NCI-H1436 treated with DMSO at 0.1 percent for 48 hours (cell line): ENCODE measurements at regions not wholly inside any gene's neighbourhood (a gene's known extent, or its start where the extent isn't known, plus 50 kb on each side); places are given as distances from the start of the nearest gene placed in this dataset.
"Not testable (repeated sequence)": the region's sequence is repeated elsewhere in the genome, so short reads cannot be mapped to it uniquely, and the experiment has no call there.

ENCODE experiments used
- DNase-seq: peaks from one replicate; lab custom pipeline; 2025; lab: John Stamatoyannopoulos, UW

DNA sequence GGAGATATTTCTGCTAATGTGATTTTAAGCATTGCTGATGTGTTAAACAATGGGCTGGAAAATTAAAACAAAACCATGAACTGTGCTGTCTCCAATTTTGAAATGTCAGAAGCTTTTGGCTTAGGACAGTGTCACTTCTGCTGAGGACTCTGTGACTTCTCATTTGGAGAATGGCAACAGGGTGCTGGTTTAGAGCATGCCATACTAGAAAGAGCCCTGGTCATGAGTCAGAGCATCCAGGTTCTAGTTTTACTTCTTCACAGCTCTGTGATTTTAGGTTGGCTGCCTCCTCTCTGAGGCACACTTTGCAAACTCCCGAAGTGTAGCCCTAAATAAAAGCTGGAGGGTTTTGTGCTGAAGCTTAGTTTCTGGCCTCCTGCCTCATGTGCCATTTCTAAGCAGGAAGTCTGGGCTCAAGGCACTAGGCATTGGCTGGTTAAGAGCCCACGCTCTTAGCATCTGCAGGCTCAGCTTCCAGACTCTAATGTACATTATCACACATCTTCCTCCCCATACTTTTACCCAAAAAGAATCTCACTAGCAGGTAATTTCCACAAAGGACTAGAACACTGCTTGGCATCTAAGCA lies 193.8 kb downstream of the CNTN3 start:
- no peak for DNase-seq

DNA sequence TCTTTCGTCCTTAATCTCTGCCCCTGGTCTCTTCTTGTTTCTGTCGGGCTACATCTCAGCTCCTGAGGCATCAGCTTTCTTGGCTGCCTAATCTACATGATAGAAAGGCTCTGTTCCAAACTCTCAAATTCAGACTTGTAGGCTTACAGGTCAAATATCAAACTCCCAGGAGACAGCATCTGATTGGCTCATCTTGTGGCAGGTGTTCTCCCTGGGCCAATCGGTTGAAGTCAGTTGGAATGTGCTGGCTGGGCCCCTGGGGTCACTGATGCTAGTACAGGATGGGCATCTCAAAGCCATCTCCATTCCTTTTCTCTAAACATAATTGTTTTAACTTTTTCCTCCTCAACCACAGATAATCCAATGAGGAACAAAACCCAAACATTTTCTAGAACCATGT lies 198.7 kb downstream of the CNTN3 start:
- no peak for DNase-seq

DNA sequence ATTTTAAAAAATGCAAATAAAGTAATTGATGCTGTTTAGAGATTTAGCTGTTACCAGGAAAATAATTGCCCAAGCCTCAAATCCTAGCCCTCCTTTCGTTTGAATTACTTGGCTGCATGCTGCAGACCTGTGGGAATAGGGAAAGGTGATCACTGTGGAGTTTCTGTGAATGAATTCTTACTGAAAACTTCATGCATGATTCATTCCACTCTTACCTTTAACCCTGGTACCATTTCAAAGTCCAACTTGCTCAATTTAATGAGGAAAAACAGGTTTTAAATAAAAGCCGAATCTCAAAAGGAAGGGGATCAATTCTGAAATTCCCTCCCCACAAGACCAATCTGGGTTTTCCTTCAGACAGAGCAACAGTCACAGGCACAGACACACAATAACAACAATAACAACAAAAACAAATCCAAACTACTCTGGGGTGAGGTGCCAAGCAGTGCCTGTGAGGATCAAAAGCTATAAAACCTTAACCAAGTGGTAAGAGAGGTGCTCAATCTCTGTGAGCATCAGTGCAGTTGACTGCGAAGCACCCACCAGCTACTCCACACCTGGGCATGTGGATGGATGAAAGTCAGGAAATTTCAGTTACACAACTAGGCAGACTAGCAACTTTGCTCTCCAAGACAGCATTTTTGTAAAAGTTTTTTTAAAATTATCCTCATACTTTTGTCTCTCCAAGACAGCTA lies 200.8 kb downstream of the CNTN3 start:
- DNase-seq = no peak

DNA sequence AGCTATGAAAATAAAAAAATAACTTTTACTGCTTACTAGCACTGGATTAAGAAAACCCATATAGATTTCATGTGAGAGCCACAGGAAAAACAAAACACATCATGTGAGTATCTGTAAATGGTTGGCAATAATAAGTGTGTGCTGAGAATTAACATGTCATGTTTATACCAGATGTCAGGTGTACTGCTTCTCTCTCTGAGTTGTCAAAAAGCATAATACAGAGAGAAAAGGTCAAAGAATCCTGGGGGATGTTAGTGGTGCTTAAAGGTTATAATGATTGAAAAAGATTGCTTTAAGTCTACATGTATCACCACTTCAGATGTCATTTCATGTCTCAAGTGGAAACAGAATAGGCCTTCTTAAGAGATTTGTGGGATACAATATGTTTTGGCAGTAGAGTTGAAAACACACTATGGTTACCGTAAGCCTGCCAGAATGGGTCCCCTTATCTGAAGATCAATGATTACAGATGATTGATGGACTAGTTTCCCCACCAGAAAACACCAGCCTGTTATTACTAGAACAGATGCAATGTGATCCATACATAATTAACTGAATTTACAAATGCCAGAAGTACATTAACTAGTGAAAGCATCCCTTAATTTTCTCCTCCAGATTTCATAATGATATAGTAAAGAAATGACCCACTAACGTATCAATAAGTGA lies 204.1 kb downstream of the CNTN3 start:
- no peak for DNase-seq

DNA sequence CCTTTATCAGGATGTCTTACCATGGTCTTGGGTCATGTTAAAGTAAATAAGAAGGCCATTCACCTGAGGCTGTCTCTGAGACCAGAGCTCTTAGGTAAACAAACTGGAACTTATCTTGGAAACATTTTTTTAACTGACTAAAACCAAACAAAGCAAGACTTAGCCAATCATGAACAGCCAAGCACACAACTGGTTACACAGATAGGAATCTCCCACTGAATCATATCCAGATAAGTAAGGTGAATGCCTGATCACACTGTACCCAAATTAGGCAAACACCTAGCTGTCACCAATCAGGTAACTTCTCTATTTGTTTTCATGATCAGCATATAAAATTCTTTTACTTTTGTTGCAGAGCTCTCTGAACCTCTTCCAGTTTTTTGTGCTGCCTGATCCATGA lies 205.4 kb downstream of the CNTN3 start:
- no peak for DNase-seq

DNA sequence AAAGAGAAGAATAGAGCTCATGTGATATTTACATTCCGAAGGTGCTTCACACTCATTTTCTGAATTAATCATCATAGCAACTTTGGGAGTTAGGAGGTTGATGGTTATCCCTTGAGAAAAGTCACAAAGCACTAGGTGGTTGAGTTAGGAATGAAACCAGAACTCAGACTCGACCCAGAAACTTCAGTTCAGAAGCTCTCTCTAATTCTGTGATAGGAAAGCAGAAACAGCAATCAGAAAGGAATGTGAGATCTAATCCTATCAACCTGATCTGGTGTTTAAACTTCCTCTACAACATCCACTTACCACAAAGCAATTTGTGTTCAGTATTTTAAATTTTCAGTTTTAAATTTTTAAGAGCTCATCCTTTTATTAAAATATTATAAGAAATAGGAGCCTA lies 211.2 kb downstream of the CNTN3 start:
- no peak for DNase-seq

DNA sequence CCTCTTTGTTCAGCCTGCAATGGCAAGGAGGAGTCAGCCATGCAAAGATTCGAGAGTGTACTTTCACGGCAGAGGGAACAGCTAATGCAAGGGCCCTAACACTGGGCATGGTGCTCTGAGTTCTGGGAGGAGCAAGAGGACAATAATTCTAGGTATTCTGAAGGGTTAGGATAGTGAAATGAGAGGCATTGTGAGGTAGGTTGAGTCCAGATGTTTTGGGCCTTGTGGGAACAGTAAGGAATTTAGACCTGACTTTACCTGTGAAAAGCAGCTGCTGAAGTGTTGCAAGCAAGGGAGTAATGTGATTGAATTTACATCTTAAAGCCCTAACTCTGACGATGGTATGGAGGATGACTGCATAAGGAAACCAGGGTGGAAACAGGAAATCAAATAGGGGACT lies 211.6 kb downstream of the CNTN3 start:
- DNase-seq = no peak

DNA sequence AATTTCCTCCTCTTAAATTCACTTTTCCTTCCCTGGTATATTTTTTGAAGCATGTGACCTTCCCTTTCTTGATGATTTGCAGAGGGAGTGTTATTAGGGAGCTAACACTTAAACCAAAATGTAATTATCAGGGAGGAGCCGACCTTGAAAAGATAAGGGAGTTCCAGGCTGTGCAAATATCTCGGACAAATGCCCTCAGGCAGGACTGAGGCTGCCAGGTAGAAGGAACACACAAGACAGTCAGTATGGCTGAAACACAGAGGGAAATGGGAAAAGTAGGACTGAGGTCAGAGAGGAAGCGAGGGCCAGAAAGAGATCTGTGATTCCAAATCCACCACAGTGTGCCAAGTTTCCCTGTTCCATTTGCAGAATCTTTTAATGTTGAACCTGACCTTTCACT lies 221.0 kb downstream of the CNTN3 start:
- DNase-seq = no peak

DNA sequence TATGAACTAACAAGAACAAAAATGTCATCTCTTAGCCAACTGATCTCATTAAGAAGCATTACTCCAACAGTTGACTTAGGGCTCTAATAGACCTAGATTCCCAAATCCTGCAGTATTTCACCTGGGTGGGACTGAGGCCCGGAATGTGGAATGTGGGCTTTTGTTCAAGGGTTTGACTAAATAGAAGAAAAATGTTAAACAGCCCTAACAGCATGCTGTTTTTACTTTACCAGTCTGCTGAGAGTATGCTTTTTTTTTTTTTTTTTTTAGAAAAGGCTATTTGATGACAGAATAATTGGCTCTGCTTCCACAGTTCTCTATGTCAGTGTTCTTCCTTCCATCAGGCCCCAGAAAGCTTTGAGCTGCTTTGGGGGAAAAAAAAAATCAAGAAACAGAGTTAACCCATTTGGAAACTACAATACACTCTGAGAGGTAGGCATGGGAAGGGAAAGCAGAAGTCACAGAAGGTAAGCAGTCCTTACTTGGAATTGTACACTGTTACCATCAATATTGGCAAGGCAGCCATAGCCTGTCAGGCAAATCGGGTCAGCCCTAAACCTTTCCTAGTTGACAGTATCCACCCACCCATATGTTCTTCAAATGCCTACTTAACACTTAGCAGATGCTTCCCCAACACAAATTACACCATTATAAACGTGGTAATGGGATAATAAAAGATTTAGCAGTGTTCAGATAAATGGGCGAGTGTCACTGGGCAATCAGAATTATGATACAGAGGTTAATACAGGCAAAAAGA lies 224.2 kb downstream of the CNTN3 start:
- DNase-seq = no peak

DNA sequence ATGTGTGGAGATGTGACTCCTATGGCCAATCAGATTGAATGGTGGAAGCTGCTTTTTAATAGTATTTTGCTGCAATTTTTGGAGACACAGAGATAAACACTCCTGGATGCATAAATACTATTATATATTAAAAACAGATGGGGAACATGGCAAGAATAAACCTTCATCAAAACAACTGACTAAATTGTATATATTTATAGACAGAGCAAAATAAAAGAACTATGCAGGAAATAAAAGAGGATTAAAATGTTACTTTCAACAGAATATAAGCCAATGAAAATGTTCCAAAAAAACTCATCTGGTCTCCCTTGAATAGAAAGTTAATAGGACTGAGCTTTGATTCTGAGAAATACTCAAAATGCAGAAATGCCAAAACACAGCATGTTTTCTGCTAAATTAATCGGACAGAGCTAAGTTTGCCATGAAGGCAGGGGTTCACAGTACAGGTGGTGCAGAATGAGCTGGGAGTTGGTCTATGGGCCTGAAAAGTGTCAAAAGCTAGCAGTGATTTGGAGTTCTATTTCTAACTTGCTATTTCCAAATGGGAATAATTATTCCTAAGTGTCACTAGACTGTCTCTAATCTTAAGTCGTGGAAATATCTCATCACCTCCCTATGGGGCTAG lies 227.2 kb downstream of the CNTN3 start:
- no peak for DNase-seq

DNA sequence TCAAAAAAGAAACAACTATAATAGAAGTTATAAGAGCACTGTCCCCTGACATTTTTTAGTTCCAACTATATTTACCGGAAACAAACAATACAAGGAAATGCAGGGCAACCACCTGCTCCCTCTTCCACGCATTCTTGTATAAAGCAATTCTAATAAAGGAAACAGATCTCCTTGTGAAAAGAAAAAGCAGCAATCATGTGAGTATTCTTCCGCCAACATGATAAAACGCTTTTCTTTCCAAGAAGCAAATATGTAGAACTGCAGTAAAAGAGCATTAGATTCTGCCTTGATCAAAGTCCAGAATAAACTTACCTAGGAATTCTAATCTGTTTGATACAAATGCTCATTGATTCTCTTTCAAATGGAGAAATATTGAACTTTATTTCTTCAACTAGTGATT lies 230.3 kb downstream of the CNTN3 start:
- no peak for DNase-seq

DNA sequence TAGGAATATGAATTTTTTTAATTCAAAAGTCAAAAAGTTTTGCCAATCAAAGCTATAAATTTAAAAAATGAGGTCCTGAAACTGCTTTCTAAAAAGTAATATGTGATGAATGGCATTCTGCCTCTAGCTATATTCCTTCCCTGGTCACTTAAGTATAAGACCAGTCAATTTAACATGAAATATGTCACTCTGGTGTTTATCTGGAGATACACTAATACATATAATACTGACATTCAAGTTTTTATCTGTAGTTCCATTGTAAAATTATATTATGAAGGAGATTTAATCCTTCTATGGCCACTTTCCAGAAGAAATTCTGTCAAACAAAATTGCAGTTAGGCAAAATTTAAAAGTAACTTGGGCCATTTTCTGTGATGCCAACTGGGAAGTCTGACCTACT lies 236.8 kb downstream of the CNTN3 start:
- no peak for DNase-seq

DNA sequence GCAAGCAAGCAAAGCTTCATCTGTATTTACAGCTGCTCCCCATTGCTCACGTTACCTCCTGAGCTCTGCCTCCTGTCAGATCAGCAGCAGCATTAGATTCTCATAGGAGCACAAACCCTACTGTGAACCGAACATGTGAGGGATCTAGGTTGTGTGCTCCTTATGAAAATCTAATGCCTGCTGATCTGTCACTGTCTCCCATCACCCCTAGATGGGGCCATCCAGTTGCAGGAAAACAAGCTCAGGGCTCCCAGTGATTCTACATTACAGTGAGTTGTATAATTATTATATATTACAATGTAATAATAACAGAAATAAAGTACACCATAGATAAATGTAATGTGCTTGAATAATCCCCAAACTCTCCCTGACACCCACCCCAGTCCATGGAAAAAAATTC lies 238.1 kb downstream of the CNTN3 start:
- not testable (repeated sequence) for DNase-seq

DNA sequence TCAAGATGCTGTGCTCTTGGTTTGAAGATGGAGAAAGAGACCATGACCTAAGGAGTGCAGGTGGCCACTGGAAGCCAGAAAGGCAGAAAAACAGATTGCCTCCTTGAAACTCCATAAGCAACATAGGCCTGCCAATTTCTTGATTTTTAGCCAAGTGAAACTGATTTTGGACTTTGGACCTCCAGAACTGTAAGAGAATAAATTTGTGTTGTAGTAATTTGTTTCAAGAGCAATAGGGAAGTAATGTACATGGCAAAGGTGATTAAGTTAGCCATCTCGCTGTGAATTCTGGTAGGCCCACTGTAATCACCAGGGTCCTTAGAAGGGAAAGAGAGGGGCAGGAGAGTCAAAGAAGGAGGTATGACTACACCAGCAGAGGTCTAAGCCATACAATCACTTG lies 238.8 kb downstream of the CNTN3 start:
- no peak for DNase-seq

DNA sequence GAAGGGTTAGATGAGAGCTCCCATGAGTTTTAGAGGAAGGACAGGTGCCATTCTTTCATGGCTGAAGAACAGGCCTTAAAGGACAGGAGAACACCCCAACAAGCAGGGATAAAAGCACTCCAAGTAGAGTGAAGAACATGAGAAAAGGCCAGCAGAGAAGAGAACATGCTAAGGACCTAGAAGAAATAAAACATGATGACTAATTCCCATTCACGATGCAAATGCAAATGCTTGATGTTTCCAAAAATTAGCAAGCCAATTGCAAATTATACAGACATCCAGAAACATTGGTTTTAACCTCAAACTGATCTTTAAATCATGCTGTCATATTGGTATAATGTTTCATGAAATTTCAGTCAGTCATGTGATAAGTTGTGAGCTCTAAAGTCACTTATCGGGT lies 241.7 kb downstream of the CNTN3 start:
- no peak for DNase-seq

DNA sequence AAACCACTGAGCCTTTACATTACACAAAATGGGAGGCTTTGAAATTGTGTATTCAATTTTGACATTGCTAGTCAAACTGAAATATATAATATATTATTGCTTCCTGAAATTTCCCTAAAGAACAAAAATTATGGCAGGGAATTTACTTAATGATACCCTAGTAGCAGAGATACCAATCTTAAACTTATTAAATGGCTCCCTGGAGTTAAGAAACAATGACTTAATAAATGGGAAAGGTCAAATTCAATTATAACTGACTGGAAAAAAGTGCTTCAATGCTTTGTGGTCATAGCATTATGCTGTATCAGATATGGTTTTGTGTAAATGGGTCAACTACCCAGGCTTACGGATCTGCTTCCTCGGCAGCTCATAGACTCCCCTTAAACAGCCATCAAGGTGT lies 244.1 kb downstream of the CNTN3 start:
- no peak for DNase-seq

DNA sequence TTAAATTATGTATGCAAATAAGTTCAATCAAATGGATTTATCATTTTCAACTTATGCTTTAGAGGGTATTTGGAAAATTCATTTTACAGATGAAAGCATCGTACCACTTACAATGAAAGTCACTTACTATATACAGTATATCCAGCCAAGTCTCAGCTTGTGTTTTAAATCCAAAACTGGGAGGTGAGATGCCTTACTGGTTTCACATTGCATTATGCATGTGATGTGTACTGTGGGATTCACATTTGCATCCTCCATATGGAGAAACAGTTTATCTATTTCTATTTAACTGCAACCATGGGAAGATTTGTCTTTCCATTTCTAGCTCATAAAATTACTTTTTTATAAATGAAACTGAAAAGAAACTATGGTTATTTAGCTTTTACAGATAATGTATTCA lies 248.1 kb downstream of the CNTN3 start:
- no peak for DNase-seq

DNA sequence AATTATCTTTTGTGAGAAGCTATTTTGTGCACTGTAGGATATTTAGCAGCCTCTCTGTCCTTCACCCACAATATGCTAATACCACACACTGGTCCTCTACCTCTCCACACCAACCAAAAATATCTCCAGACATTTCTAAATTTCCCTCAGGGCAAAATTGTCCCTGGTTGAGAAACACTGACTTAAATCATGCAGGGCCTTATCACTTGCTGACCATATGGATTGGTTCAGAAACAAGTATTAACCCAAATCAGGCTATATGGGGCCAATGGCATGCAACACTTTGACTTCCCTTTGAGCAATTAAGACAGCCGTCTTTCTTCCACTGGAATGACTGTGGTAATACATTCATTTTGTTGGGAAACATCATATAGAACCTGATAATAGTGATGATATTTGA lies 251.1 kb downstream of the CNTN3 start:
- no peak for DNase-seq

DNA sequence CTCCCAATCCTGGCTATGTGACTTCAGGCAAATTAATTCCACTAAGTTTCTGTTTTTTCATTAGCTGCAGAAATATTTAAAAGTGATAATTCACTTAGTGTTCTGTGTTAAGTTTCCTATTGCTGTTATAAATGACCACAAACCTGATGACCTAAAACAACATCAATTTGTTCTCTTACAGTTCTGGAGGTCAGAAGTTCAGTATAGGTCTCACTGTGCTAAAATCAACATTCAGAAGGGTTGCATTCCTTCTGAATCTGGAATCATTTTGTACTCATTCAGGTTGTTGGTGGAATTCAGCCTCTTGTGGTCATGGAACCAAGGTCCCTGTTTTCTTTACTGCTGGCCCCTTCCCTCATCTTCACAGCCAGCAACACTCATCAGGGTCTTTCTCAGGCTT lies 254.1 kb downstream of the CNTN3 start:
- DNase-seq = no peak

DNA sequence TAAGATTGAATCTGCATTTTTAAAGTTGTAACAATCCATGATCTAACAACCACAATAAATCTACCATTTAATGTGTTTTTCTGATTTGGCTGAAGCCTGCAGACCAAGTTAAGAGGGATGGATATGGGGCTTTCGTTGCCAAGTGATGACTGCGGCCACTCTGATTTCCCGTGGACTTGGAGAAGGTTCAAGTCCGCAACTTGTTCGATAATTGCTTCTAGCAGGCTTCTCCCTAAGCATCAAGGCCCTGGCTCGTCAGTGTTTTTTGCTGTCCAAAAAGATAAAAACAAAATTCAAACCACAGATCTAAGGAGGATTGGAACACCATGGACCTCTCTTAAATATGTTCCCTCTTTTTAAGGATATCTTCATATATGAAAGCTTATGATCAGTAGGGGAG lies 256.6 kb downstream of the CNTN3 start:
- DNase-seq = no peak

DNA sequence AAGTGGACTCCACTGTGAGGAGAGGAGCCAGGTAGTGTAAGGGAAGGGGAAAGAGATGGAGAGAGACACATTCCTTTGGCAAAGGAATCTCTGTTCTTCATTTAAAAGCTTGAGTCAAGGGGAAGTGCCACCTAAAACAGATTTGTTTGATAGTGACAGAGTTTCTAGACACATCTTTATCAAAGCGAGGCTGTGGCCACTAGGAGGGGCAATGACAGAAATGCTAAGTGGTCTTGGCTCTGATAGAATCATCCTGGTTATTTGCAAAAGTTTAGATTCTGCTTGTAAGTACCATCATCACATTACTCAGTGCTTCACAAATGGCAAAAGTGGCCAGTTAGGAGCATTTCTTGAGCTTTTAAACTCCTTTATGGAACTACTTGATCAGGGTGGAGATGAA lies 261.4 kb downstream of the CNTN3 start:
- no peak for DNase-seq

DNA sequence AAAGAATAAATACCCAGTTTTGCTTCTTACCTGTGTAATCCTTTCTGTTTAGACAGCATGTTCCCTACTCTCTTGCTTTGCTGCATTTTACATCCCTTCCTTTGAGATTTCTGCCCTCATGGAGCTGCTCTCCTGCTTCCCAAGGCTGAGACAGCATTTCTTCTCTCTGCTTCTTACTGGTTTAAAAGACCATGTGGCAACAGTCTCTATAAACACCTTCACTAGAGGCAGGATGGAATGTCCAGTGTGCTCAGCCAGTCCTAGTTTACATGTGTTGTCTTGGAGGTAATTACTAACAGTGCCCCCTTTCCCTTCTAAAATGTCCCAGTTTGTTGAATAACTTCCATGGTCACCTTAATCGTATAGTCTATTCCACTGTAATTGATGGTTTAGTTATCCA lies 262.3 kb downstream of the CNTN3 start:
- no peak for DNase-seq

DNA sequence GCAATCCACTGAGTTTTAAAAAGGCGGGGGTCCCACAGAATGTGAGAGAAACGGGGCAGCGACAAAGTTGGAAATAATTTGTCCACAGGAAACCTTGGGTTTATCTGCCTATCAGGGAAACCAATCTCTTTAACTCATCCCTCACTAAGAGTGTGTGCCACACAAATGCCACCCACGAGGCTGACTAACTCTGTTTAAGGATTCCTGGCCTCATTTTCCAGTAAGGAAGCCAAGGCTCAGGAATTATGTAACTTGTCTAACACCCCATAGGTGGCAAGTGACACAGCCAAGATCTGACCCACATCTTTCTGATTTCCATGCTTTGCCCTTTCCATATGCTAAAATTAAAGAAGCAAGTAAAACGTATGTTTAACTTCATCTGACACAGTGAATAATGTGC lies 263.2 kb downstream of the CNTN3 start:
- DNase-seq = no peak
